ENCODE measurements at regions not wholly inside any gene's neighbourhood (a gene's known extent, or its start where the extent isn't known, plus 50 kb on each side); places are given as distances from the start of the nearest gene placed in this dataset.

- Mint-ChIP-seq H3K36me3 (ENCODE audit: low read depth) (no peaks in the 10 kb centered on the region), H3K27me3 (no peaks in the 10 kb centered on the region), H3K4me1 (no peaks in the 10 kb centered on the region), H3K9me3 (peaks cover 3% of the 10 kb centered on the region), H3K4me3 (no peak overlapping the region), H3K27ac (no peak overlapping the region)
- ChIA-PET CTCF (no interaction called here), POLR2A (no interaction called here)
- ATAC-seq (ENCODE audit: low read depth) = no peak
- no peak for DNase-seq
- intact Hi-C loops (cut with micrococcal nuclease) = no loop called here
- TF ChIP-seq CTCF (IDR thresholded peaks at IDR 0.05) = no peak
Measured at GRCh38 chr6:128827675-128828464, 55.1 kb upstream of the LAMA2 start.

GRCh38 chr6:128826606-128827005 lies 56.3 kb upstream of the LAMA2 start:
- ChIA-PET CTCF (no interaction called here), POLR2A (no interaction called here)
- intact Hi-C loops (cut with micrococcal nuclease) = no loop called here
- ATAC-seq (ENCODE audit: low read depth) (no peak), DNase-seq (no peak)
- Mint-ChIP-seq H3K27me3 (no peaks in the 10 kb centered on the region), H3K4me3 (no peak overlapping the region), H3K4me1 (no peaks in the 10 kb centered on the region), H3K27ac (no peak overlapping the region), H3K36me3 (ENCODE audit: low read depth) (no peaks in the 10 kb centered on the region), H3K9me3 (peaks cover 3% of the 10 kb centered on the region)
- no peak for TF ChIP-seq CTCF (IDR thresholded peaks at IDR 0.05)

GRCh38 chr6:128822271-128822670 lies 60.7 kb upstream of the LAMA2 start:
- Mint-ChIP-seq H3K27ac (no peak overlapping the region), H3K9me3 (no peaks in the 10 kb centered on the region), H3K4me3 (no peak overlapping the region), H3K27me3 (no peaks in the 10 kb centered on the region), H3K4me1 (no peaks in the 10 kb centered on the region), H3K36me3 (ENCODE audit: low read depth) (no peaks in the 10 kb centered on the region)
- DNase-seq (no peak), ATAC-seq (ENCODE audit: low read depth) (no peak)
- POLR2A ChIA-PET = no interaction called here
- CTCF ChIA-PET = no interaction called here
- intact Hi-C loops (cut with micrococcal nuclease) = no loop called here
- TF ChIP-seq CTCF (IDR thresholded peaks at IDR 0.05) = no peak

GRCh38 chr6:128821116-128821515 lies 61.8 kb upstream of the LAMA2 start:
- intact Hi-C loops (cut with micrococcal nuclease) = no loop called here
- Mint-ChIP-seq H3K4me3 (no peak overlapping the region), H3K27me3 (no peaks in the 10 kb centered on the region), H3K9me3 (no peaks in the 10 kb centered on the region), H3K4me1 (no peaks in the 10 kb centered on the region), H3K36me3 (ENCODE audit: low read depth) (no peaks in the 10 kb centered on the region), H3K27ac (no peak overlapping the region)
- ChIA-PET CTCF (no interaction called here), POLR2A (no interaction called here)
- ATAC-seq (ENCODE audit: low read depth) (no peak), DNase-seq (no peak)
- TF ChIP-seq CTCF (IDR thresholded peaks at IDR 0.05) = no peak

GRCh38 chr6:128808856-128809255 lies 74.1 kb upstream of the LAMA2 start:
- no peak for ATAC-seq (ENCODE audit: low read depth)
- no peaks in the 10 kb centered on the region for H3K27me3 Mint-ChIP-seq
- POLR2A ChIA-PET = no interaction called here
- no peak for DNase-seq
- TF ChIP-seq CTCF (IDR thresholded peaks at IDR 0.05) = no peak
- no peak overlapping the region for H3K27ac Mint-ChIP-seq
- H3K4me1 Mint-ChIP-seq = no peaks in the 10 kb centered on the region
- H3K4me3 Mint-ChIP-seq = no peak overlapping the region
- no peaks in the 10 kb centered on the region for H3K9me3 Mint-ChIP-seq
- intact Hi-C loops (cut with micrococcal nuclease) = no loop called here
- no peaks in the 10 kb centered on the region for H3K36me3 Mint-ChIP-seq (ENCODE audit: low read depth)
- CTCF ChIA-PET = interaction anchor here (2.9 kb wide), 1 partner anchor 444 kb away, joined by 22 read pairs; no protein-coding TSS in a partner anchor
